NOMO-1 (cell line): ENCODE measurements at regions not wholly inside any gene's neighbourhood (a gene's known extent, or its start where the extent isn't known, plus 50 kb on each side); places are given as distances from the start of the nearest gene placed in this dataset.

ENCODE experiments used
- DNase-seq, 2 experiments: peaks; one replicate each; lab custom pipeline; 2025; ENCODE audit not compliant: unreplicated experiment in 2 of 2; lab: John Stamatoyannopoulos, UW

DNA sequence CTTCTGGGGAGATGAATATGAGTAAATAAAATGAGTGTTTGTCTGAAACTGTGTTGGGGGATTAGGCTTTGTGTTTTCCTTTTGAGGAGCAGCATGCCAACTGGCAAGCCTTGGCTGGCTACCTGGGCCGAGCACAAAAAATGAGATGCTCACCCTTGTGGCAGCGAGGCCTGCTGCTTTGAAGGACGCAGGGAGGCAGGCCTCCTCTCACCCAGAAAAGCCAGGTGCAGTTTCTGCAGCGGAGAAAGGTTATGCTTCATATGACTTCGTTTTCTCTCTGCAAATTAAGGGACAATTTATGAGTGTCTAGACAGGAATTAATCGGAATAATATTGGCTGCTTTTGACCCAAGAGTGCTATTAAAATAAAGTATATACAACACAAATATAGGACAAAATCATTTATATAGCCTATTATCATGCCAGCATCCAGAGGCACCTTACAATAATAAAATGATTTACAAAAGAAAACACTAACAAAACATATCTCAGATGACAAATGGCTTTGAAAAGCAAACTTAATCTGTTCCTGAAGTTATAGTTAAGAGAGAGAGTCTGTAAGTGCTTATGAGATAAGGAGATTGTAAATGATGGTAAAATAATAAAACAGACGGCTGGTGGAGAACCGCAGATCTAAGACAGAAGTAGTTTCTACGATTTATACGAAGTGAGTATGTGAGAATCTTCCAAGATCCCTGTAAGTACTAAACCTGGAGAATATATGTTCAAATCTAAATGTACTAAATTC lies 682.8 kb upstream of the NR2F2 start:
- no peak for DNase-seq

DNA sequence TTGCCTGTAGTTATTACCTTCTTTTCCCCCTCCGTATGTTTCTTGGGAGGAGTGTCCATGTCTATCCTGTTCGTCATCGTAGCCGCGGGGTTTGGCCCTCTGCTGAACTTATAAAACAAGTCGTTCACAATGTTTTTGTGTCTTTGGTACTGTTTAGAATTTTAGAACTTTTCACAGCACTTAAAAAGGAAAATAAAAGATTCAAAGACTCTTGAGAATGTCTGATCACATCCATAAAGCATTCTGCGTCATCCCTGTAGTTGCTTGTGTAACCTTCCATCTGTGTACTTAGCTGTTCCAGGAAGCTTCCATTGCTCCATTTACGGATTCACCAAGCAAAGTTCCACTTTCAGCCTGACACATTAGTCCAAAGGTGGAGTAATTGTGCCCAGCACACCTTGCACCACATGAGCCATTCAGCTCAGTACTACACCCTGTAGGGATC lies 677.1 kb upstream of the NR2F2 start:
- DNase-seq: no peak

DNA sequence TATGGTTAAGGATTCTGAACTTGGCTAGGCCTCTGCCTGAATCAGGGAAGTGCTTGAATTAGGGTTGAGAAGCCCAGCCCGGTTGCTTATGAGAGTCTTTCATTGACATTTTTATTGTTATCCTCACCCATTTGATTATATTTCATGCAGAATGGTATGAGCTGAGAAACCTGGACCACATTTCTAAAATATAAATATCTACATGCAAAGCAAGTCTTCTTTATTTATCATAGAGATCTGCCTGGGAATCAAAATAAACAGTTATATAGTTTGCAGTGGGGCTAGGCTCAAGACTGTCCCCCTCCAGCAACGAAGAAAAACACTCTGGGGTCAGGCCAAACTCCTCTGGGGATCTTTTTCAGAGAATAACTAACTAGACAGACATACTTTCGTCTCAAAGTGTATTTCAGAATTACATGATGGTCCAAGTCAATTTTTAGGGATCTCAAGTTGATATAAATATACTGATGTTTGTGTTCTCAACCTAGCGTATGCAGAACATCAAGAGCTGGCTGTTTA lies 675.4 kb upstream of the NR2F2 start:
- no peak for DNase-seq

DNA sequence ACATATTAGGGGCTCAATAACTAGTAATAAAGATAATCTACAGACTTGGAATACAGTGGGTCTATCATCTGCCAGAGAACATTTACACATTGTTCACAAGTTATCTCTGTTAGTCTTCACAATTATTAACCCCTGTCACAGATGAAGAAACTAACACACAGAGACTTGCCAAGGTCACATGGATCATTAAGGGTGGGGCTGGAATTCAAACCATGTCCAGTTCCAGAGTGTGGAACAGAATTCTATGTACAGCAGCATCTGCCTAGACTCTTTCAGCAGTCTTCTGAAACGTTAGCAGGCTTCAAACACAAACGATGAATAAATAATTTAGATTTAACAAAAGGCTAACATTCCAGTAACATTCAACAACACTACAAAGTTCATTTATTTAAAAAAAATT lies 673.9 kb upstream of the NR2F2 start:
- DNase-seq: no peak

DNA sequence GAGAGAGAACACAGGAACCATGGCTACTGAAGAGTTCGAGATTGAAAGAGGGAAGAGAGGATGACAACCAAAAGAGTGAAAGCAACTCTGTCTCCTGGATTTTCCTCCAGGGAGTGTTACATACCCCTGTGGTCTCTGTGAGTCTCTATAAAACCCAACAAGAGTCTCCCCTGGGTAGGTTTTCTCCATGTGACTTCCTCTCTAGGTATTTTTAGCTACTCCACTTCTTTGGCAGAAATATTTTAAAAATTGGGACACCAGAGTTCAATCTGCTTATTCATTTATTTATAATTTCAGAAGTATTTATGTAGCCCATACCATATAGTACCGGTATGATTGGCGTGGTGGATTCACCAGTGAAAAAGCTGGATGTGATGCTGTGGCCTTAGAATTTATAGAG lies 671.7 kb upstream of the NR2F2 start:
- DNase-seq: no peak

DNA sequence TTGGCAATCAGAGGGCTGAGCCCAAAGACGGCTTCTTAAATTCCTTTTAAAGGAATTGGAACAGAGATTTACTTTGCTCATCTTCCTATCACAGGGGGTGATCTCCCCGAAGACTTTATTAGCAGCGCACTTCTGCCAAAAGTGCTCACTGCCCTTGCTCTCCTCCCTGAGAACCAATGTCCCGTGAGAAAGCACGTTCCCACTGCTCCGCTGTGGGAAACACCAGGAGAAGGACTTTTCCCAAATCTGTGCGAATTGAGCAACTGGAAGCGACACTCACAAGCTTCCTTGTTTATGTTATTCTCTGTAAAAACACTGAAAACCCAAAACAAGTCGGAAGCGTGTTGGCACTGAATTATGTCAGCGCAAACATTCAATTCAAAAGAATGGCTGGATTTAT lies 670.8 kb upstream of the NR2F2 start:
- no peak for DNase-seq

DNA sequence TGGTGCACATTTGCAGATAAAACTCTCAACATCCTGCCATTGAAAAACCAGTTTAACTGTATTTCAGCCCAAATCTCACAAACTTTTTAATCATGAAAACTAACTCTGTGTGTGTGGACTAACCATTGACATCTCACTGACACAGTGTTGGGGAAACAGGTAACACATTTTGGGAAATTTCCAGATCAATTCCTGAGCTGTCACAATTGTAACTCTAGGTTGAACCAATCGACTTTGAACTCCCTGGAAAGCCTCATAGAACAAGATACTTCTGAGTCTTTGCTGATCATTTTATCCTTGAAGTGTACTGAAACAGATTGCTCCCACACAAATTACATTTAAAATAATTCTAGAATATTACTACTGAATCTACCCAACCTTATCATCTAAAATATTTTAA lies 667.9 kb upstream of the NR2F2 start:
- DNase-seq: no peak

DNA sequence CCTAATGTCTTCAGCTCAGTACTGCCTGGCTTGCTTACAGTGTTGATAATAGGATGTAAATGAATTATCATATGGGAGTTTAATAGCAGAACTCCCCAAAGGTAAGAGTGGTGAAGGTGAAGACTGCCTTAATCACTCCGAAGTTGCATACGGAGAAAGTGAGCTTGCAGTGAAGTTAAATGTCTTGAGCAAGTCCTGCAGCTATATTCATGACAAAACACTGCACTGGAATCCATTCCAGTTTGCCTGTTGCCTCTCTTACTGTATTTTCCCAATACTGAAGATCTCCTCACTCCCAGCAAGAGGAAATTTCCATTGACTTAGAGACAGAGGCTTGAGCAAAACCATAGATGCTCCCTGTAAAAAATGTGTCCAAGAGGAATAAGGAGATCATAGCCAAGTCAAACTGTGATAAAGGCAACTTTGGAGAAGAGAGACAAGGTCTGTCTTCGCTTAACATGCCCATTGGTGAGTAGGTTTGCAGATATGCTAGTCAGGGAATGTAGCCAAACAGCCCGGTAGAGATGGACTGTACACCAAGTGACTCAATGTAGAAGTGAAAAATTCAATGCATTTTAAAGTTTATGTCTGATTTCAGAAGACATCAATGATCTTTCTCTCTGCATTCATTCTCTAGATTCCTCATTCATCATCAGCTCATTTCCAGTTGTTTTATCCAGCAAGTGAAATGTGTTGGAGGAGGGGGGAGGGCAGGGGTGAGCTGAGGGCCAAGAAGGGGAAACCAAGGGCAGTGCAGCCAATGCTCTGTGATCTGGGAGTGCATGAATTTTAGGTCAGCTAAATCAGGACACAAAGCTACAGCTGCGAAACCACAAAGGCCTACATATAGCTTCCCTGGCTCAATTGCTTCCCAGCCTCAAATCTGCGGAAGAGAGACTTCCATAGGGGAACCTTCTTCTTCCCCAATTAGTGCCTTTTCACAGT lies 667.1 kb upstream of the NR2F2 start:
- no peak for DNase-seq

DNA sequence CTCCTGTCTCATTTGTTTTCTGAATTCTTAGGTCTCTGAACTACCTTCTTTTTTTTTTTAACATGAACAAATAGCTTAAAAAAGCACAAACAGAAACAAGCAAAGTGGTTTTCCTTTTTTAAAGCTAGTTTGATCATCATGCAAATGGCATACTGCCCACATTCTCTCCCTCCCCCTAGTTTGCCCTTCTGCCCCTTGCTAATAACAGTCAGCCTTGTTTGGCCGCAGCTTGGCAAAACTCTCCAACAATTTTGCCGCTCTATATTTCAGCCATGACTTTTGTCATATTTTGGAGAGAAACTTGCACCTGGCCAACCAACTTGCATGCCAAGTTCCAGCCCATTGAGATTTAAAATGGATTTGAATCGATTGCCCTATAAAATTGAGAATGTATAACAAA lies 666.0 kb upstream of the NR2F2 start:
- no peak for DNase-seq

DNA sequence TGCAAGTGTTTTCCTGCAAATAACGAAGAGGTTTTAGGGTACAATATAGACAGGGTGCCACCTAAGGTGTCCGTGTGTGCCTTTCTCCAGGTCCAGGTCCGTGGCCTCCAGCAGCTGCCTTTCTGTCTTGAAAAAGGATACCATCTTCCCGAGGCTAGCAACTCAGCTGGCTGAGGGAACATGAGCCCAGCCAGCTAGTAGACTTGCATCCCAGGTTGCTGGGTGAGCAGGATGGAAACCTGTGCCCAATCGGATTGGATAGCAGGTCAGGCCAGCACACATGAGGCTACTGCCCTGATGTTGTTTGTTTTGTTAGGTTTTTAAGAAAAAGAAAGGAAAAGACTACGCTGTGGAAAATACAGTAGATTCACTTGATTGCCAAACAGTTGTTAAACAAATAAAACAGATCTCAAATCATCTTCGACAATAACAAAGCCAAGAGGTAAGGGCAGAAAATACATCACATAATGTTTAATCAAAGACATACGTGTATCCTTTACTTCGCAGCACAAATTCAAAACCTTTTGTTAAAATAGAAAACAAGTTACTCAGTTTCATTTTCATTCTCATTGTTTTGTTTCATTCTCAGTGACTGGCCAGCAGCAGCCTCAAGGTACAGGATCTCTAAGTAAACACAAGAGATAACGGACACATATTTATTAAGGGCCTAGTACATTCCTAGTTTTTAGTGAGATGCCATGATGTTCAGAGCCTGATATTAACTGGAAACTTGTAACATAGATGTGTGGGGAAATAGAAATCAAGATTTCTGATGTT lies 661.2 kb upstream of the NR2F2 start:
- DNase-seq: no peak

DNA sequence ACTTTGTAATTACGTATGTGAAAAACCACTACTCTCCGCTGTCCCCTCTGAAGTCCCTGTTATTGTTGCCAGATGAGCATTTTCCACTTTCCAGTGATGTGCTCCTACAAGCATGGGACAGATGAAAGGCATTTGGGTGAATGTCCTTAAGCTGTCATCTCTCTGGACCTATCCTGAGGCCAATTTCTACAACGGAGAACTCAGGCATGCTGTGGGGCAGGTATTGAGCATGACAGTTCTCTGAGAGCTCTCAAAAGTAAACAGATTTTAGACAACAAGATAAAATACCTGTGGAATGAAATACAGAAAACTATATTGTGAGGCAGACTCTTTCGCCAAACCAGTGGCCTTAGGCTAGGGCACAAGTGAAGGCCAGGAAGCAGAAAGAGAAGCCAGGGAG lies 656.5 kb upstream of the NR2F2 start:
- DNase-seq: no peak

DNA sequence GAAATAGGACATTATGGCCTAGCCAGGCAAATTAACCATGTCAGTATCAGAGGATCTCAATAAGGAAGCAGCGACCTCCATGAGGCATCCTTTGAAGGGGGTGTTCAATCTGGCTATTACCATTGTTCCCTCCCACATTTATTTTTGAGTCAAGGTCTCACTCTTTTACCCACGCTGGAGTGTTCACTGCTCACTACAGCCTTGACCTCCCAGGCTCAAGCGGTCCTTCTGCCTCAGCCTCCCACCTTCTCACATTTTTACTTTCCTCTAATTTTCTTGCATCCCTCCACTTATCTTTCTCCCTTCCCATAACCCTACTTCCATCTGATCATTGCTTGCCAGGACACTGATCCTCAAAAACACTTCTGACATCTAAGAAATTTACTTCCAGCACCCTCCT lies 654.0 kb upstream of the NR2F2 start:
- no peak for DNase-seq

DNA sequence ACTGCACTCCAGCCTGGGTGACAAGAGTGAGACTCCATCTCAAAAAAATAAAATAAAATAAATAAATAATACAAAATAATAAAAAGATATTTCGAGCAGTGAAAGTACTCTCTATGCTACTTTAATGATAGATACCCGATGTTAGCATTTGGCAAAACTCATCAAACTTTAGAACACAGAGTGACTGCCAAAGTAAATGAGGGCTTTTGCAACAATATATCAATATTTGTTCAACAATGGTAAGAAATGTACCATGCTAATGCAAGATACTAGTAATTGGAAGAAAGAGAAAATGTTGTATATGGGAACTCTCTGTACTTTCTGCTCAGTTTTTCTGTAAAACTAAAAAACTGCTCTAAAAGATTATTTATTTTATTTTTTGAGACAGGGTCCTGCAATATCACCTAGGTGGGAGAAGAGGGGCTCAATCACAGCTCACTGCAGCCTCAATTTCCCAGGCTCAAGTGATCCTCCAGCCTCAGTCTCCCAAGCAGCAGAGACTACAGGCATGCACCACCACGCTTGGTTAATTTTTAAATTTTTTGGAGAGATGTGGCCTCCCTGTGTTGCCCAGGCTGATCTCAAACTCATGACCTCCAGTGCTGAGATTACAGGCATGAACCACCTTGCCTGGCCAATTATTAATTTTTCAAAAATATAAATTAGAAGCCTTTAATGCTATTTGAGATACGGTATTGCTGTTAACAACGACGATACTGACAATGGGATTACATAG lies 650.5 kb upstream of the NR2F2 start:
- no peak for DNase-seq

DNA sequence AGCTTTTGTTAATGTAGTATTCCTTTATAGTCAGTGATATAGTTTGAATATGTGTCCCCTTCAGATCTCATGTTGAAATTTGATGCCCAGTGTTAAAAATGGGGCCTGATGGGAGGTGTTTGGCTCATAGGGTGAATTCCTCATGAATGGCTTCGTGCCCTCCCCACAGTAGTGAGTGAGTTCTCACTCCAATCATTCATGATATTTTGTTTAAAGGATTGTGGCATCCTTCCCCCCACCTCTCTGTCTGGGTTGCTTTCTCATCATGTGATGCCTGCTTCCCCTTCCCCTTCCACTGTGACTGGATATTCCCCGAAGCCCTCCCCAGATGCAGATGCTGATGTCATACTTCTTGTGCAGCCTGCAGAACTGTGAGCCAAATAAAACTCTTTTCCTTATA lies 649.8 kb upstream of the NR2F2 start:
- DNase-seq: no peak

DNA sequence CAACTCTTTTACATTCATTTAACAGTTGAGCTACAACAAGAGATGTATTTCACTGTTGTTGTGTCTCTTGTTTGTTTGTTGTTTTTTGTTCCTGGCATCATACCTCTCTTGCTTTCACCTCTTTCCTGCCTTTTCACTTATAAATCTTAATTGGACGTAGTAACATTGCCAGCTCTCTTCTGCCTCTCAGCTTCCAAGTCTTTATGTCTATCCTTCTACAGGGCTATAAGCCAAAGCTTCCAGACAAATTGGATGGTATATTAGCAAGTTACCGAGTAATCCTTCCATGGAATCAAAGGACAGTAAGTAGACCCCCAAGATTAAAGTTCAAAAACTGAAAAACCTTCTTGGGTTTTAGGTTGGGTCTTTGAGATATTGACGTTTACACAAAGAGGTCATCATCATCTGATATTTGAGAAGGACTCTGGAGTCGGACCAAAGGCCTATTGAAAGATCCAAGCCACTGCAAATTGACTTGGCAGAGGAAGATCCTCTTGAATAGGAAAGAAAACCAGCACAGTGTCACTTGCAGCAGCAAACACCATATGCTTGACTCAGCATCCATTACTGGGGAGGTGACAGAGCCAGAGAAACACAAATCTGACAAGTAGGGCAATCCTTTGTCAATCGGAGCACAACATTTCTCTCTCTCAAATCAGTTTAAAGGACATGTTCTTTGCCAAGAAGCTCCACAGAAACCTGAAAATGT lies 648.5 kb upstream of the NR2F2 start:
- no peak for DNase-seq

DNA sequence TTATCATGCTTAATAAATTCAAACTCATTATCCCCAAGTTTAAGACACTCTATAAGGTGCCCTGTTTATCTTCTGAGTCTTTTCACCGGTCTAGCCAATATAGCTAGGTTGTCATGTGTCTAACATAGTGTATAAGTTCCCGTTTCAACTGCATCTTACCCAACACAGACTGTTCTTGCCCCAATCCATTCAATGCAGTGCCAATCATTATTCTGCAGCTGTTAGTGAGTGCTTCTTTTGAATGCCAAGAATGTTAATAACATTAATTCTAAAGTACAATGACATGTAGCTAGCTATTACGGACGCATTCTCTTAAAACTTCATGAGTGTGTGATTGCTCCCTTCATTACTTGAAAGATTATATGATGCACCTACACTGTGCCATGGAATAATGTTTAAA lies 646.4 kb upstream of the NR2F2 start:
- DNase-seq: no peak

DNA sequence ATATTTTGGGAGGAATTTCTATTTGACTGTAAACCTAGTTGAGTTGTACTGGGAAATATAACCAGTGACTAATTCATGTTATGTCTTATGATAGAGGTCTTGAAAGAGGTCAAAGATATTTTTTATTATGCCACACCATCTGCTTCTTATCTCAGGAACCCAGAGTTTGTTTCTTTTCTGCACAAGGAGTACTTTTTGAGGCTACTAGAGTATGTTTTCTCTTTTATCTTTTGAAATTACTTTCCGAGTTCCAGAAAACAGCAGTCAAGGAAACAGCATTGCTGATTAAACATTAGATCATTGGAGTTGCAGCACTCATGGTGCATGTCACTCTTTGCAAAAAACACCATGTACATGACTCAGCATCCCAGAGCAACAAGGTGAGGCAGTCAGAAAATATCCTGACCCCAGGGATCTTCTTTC lies 645.8 kb upstream of the NR2F2 start:
- no peak for DNase-seq

DNA sequence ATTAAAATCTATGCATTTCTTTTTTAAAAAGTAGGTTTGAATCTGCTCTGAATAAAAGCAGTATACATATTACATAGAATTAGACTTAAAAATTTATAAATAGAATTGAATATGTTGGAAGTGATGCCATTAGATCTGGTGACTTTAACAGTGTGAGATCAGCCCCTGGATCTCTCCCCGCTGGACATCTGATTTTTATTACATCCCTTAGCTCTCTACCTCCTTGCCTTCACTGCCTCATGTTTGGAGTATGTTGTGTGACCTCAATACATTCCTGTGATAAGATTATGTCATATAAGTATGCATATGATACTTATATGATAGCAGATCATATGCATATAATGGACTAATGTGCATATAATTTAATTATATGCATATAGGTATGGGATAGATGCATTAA lies 643.4 kb upstream of the NR2F2 start:
- DNase-seq: no peak

DNA sequence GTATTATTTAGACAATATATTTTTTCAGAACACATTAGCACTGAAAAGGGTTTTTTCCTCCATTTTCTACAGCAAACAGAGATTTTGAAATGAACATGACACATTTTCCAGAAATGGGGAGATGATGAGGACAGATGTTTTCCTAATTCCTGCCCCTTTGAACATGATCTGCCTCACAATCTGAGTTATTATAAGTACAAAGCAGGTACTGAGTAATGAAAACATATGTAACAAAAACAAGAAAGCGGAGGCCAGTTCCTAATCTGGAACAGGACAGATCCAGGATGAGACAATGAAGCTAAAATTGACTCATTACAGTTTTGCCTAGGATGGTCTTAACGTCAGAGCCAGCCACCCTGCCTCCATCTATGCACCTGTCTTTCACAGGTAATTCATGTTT lies 642.8 kb upstream of the NR2F2 start:
- no peak for DNase-seq
